ENCODE measurements at regions not wholly inside any gene's neighbourhood (a gene's known extent, or its start where the extent isn't known, plus 50 kb on each side); places are given as distances from the start of the nearest gene placed in this dataset.
"Not testable (repeated sequence)": the region's sequence is repeated elsewhere in the genome, so short reads cannot be mapped to it uniquely, and the experiment has no call there.

- no peak for DNase-seq
Measured at GRCh38 chr7:104264285-104264684, 56.5 kb upstream of the ORC5 start.

- no peak for DNase-seq
Measured at GRCh38 chr7:104267701-104268368, 60.0 kb upstream of the ORC5 start.

GRCh38 chr7:104271948-104272347 is 56.5 kb upstream of the LHFPL3 start:
- DNase-seq = no peak

GRCh38 chr7:104272767-104273384 is 55.5 kb upstream of the LHFPL3 start:
- DNase-seq = peak; percentile 2

- no peak for DNase-seq
Measured at GRCh38 chr7:104275900-104276299, 52.5 kb upstream of the LHFPL3 start.

GRCh38 chr7:104276730-104277129 is 51.7 kb upstream of the LHFPL3 start:
- DNase-seq = not testable (repeated sequence)

All from CD4-positive, alpha-beta T cell treated with Interleukin-21 for 1 hour (primary cell).